NCI-H2196 treated with DMSO at 0.1 percent for 48 hours (cell line): ENCODE measurements at regions not wholly inside any gene's neighbourhood (a gene's known extent, or its start where the extent isn't known, plus 50 kb on each side); places are given as distances from the start of the nearest gene placed in this dataset.

Experiments used
- DNase-seq: peaks from one replicate; lab custom pipeline; 2025; ENCODE audit not compliant: unreplicated experiment; lab: John Stamatoyannopoulos, UW

- DNase-seq: no peak
These were observed 102.4 kb downstream of the EFNB2 start for GRCh38 chr13:106433066-106433465.

- no peak for DNase-seq
These were observed 102.8 kb downstream of the EFNB2 start for GRCh38 chr13:106432636-106433035.

GRCh38 chr13:106426909-106427308 is 108.6 kb downstream of the EFNB2 start:
- no peak for DNase-seq

GRCh38 chr13:106425661-106426060 is 109.8 kb downstream of the EFNB2 start:
- no peak for DNase-seq

GRCh38 chr13:106424805-106425204 is 110.7 kb downstream of the EFNB2 start:
- DNase-seq: no peak

DNA sequence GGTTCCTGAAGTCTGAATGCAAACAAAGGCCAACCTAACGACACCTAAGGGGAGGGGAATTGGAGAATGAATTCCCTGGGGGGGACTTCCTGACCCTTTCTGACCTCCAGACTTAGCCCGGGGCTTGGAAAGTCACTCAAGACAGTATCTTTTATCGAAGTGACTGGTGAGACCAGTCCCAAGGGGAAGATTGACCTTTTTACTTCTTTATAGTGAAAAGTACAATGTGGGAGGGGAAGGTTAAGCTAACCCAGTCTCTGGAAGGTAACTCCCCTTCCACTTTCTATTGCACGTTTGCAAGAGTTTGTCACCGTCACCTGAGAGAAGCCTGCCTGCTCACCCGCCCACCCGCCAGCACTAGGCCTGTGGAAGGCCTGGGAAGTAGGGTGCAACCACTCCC is 111.9 kb downstream of the EFNB2 start:
- DNase-seq: no peak

DNA sequence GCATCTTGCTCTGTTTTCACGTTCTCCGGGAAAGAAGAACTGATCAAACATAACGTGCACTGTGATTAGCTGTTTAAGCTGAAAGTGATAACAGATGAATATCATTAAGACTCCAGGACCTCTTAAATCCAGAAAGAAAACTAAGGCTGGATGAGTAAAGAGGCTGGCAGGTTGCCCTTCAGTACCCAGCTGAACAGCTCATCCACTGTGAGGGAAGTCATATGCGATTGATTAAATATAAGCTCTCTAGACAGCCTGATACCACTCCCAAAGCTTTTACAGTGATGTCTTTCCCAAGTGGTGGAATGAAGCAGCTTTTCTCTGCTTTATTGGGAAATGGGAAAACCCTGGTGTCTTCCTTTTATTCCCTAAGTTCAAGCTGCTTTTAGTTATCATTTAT is 116.9 kb downstream of the EFNB2 start:
- no peak for DNase-seq

- DNase-seq: no peak
These were observed 117.9 kb downstream of the EFNB2 start for GRCh38 chr13:106417467-106418110.

GRCh38 chr13:106416645-106417044 is 118.8 kb downstream of the EFNB2 start:
- no peak for DNase-seq

DNA sequence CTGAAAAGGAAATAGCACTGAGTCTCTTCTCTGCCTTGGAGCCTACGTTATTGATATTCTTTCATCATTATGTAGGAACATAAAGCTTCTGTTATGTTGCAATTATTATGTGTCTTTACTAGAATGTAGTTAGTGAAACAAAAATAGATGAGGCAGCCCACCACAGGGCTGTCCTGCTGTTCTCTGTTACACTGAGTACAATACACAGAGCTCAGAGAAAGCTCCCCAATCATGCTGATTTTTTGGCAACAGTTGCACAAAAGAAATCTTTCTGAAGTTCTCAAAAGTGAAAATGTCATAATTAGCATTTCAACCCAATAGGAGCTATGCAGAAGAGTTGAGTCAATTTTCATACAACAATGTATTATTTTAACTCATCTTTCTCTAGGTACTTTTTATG is 119.5 kb downstream of the EFNB2 start:
- DNase-seq: no peak

- no peak for DNase-seq
These were observed 120.0 kb downstream of the EFNB2 start for GRCh38 chr13:106415442-106415841.

GRCh38 chr13:106407338-106407737 is 128.1 kb downstream of the EFNB2 start:
- no peak for DNase-seq

GRCh38 chr13:106405731-106406130 is 129.7 kb downstream of the EFNB2 start:
- no peak for DNase-seq

DNA sequence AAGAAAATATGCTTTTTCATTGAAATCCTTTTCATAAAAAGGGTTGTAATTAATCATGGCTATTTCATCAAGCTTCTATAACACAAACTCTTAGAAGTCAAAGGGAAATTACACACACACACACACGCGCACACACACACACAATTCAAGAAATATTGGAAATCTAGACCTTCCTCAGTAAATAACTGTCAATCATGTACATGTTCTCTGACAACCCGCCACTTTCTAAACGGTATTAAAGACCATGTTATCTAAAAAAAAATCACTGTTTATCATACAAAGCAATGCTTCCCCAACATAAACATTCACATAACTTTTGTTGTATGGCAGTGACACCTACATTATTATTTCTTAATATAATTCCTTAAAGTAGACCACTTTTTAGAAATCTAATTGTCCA is 132.2 kb downstream of the EFNB2 start:
- DNase-seq: no peak

DNA sequence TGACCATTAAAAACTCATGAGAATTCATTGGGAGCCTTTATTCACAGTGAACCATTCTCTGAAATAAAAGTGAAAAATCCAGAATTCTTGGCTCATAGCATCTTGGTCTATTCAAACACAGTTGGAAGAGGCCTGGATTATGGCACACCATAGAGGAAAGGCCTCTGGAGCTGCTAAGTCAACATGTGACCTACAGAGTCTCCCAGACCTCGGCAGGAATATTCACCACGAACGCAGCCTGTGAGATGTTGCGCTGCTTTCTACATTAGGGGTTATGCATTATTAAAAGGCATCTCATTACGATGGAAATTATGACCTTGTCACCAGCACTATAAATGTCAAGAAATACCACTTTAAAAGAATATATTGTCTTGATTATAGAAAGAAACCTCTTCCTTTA is 132.6 kb downstream of the EFNB2 start:
- no peak for DNase-seq

- DNase-seq: no peak
These were observed 134.4 kb downstream of the EFNB2 start for GRCh38 chr13:106401081-106401480.

DNA sequence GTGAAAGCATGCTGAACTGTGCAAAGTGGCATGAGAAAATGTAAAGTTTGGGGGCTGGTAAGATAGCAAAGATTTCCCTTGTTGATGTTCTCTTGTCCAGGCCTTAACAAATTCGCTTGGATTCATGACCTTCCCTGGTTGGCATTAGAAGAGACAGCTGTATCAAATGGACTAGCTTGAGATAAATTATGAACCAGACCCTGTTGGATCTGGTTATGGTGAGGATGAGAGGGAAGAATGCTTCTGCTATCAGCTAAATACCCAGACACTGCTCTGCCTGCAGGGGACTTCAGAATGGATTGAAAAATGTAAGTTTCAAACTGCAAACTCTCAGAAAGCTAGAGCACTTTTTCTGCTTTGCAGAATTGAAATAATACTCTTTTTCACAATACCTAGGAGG is 135.2 kb downstream of the EFNB2 start:
- DNase-seq: no peak

DNA sequence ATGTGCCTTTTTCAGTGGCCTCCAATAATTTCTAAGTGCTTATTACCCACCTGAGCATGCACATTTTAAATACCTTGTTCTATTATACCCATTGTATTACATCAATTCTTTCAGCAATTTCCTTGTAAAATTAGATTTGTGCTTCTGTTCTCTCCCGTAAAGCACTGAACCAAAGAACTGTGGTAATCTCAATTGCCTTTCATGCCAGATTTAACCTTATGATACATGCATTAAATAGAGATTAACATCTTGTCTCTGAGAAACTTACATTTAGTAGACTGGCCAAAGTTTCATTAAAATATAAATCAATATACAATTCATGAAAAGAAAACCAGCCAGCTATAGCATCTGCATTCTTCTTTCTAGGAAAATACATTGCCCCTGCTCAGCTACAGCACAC is 137.2 kb downstream of the EFNB2 start:
- DNase-seq: no peak

DNA sequence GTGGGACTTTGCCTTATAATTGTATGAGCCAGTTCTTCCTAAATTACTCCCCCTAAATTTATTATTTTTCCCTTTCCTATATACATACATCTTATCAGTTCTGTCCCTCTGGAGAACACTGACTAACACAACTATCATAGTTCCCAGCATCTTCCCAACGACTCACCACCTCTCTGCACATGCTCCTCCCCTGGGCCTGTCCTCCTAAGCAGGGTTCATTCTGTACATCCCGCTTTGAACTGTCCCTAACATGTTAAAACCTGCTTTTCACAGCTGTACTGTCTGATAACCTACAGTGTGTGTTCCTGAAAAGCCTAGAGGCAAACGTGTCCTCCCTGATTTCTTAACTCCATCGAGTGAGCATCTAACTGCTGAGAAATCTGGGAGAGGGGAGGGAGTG is 141.7 kb downstream of the EFNB2 start:
- DNase-seq: no peak

- no peak for DNase-seq
These were observed 143.8 kb downstream of the EFNB2 start for GRCh38 chr13:106391681-106392080.

- no peak for DNase-seq
These were observed 144.2 kb downstream of the EFNB2 start for GRCh38 chr13:106391271-106391670.

DNA sequence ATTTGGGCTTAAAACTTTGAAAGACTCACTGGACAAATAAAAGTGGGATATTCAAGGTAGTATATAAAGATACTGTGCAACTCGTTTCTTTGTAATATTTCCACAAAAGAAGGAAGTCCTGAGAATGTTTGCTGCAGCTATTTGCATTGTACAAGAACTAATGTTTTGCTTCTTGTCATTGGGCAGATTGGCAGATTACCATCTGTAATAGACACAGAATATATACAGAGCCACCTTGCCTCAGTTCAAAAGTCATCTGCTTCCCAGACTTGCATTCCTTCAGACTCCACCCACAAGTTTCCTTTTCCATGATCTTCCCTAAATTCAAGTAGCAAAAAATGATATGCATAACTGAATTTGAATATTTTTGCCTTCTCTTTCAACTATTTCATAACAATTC is 145.1 kb downstream of the EFNB2 start:
- no peak for DNase-seq

- no peak for DNase-seq
These were observed 149.8 kb downstream of the EFNB2 start for GRCh38 chr13:106385654-106386053.

GRCh38 chr13:106384516-106384915 is 150.9 kb downstream of the EFNB2 start:
- no peak for DNase-seq
